ENCODE measurements at regions not wholly inside any gene's neighbourhood (a gene's known extent, or its start where the extent isn't known, plus 50 kb on each side); places are given as distances from the start of the nearest gene placed in this dataset.
"Not testable (repeated sequence)": the region's sequence is repeated elsewhere in the genome, so short reads cannot be mapped to it uniquely, and the experiment has no call there.

DNA sequence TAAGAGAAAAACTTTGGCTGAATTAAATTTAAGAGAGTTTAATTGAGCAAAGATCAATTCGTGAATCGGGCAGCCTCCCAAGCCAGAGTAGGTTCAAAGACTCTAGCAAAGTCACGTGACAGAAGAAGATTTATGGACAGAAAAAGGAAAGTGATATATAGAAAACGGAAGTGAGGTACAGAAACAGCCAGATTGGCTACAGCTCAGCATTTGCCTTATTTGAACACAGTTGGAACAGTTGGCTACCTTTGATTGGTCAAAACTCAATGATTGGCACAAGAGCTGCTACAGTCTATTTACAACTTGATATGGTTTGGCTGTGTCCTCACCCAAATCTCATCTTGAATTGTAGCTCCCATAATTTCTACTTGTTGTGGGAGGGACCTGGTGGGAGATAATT lies 102.6 kb downstream of the PLG start:
- 69 to 75% methylated on average over 4 of the region's 4 CpGs for WGBS, 2 donors

DNA sequence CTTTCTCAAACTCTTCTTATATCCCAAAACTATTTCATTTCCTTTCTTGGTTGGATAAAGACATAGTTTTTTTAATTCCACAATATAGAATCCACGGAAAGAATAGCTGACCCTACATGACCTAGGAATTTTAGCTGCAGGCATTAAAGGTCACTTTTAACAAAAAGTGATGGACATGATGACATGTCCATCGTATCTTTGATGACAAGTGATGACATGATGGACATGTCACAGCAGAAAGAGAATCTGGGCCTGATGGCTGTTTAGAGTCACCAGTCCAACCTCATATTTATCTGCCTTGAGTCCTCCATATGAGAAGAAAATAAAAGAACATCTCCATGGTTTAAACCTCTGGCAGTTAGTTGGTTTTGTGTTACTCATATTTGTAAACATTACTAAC lies 106.2 kb downstream of the PLG start:
- 65 to 66% methylated on average over 2 of the region's 2 CpGs for WGBS, 2 donors
- no peaks in the 10 kb centered on the region for H3K36me3 ChIP-seq (ENCODE audit: control insufficient read depth in 2 of 2, insufficient read depth in 2 of 2, low read length in 1 of 2)
- no peak overlapping the region for H3K4me3 ChIP-seq (ENCODE audit: low read depth in 1 of 2, low read length in 2 of 2)
- no peak overlapping the region for H3K27ac ChIP-seq (ENCODE audit: low read depth in 2 of 2, low read length in 1 of 2)
- no peaks in the 10 kb centered on the region for H3K27me3 ChIP-seq (ENCODE audit: control insufficient read depth in 1 of 2, insufficient read depth in 2 of 2, low read length in 2 of 2)
- H3K4me1 ChIP-seq (ENCODE audit: control insufficient read depth in 2 of 2, insufficient read depth in 2 of 2, low read length in 1 of 2), result no peaks in the 10 kb centered on the region
- H3K9me3 ChIP-seq (ENCODE audit: control insufficient read depth in 2 of 2, insufficient read depth in 1 of 2, low read depth in 1 of 2, low read length in 1 of 2), result no peaks in the 10 kb centered on the region

More for the DNA sequence above, 102.6 kb downstream of the PLG start:
- Histone ChIP-seq H3K4me3 (ENCODE audit: low read depth in 1 of 2, low read length in 2 of 2) (no peak overlapping the region), H3K4me1 (ENCODE audit: control insufficient read depth in 2 of 2, insufficient read depth in 2 of 2, low read length in 1 of 2) (no peaks in the 10 kb centered on the region), H3K9me3 (ENCODE audit: control insufficient read depth in 2 of 2, insufficient read depth in 1 of 2, low read depth in 1 of 2, low read length in 1 of 2) (no peaks in the 10 kb centered on the region), H3K36me3 (ENCODE audit: control insufficient read depth in 2 of 2, insufficient read depth in 2 of 2, low read length in 1 of 2) (no peaks in the 10 kb centered on the region), H3K27ac (ENCODE audit: low read depth in 2 of 2, low read length in 1 of 2) (no peak overlapping the region), H3K27me3 (ENCODE audit: control insufficient read depth in 1 of 2, insufficient read depth in 2 of 2, low read length in 2 of 2) (no peaks in the 10 kb centered on the region)

DNA sequence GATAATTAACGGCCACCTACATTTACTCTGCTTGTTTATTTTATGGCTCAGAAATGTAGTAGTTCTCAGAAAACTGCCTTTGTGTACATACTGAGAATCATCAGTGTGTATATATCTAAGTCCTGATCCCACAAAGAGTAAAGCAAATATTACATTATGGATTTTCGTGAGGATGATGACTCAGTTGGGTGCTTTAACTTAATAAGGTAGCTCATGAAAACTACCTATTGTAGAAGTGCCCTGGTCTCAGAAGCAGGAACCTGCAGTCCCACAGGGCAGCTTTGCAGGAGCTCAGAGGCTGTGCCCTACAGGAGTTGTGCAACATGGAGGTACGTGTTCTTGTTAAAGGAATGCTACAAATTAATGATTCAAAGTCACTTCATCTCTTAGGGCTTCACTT lies 108.2 kb downstream of the PLG start:
- H3K27me3 ChIP-seq (ENCODE audit: control insufficient read depth in 1 of 2, insufficient read depth in 2 of 2, low read length in 2 of 2), result no peaks in the 10 kb centered on the region
- H3K36me3 ChIP-seq (ENCODE audit: control insufficient read depth in 2 of 2, insufficient read depth in 2 of 2, low read length in 1 of 2), result no peaks in the 10 kb centered on the region
- H3K27ac ChIP-seq (ENCODE audit: low read depth in 2 of 2, low read length in 1 of 2), result no peak overlapping the region
- WGBS, 2 donors, result 32 to 39% methylated on average over 3 of the region's 3 CpGs
- no peaks in the 10 kb centered on the region for H3K4me1 ChIP-seq (ENCODE audit: control insufficient read depth in 2 of 2, insufficient read depth in 2 of 2, low read length in 1 of 2)
- H3K9me3 ChIP-seq (ENCODE audit: control insufficient read depth in 2 of 2, insufficient read depth in 1 of 2, low read depth in 1 of 2, low read length in 1 of 2), result no peaks in the 10 kb centered on the region
- no peak overlapping the region for H3K4me3 ChIP-seq (ENCODE audit: low read depth in 1 of 2, low read length in 2 of 2)

DNA sequence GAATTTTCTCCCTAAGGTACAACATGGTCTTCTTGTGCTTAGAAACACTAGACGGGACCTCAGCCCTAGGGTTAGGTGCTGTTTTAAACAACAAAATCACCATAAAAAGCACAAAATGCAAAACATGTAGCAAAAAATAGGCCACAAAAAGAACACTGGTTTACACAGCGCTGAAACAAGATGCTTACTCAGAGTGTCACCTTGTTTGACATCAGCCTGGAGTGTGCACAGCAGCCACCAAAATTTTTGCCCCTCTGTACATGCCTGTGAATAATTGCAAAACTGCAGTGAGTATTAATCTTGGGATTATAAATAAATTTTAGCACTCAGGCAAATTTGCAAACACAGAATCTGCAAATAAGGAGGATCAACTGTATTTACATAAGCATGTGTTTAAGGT lies 110.1 kb downstream of the PLG start:
- Histone ChIP-seq H3K4me1 (ENCODE audit: control insufficient read depth in 2 of 2, insufficient read depth in 2 of 2, low read length in 1 of 2) (no peaks in the 10 kb centered on the region), H3K36me3 (ENCODE audit: control insufficient read depth in 2 of 2, insufficient read depth in 2 of 2, low read length in 1 of 2) (no peaks in the 10 kb centered on the region), H3K27me3 (ENCODE audit: control insufficient read depth in 1 of 2, insufficient read depth in 2 of 2, low read length in 2 of 2) (no peaks in the 10 kb centered on the region), H3K27ac (ENCODE audit: low read depth in 2 of 2, low read length in 1 of 2) (no peak overlapping the region), H3K4me3 (ENCODE audit: low read depth in 1 of 2, low read length in 2 of 2) (no peak overlapping the region), H3K9me3 (ENCODE audit: control insufficient read depth in 2 of 2, insufficient read depth in 1 of 2, low read depth in 1 of 2, low read length in 1 of 2) (no peaks in the 10 kb centered on the region)
- WGBS, 2 donors, result 74 to 82% methylated on average over 2 of the region's 2 CpGs

DNA sequence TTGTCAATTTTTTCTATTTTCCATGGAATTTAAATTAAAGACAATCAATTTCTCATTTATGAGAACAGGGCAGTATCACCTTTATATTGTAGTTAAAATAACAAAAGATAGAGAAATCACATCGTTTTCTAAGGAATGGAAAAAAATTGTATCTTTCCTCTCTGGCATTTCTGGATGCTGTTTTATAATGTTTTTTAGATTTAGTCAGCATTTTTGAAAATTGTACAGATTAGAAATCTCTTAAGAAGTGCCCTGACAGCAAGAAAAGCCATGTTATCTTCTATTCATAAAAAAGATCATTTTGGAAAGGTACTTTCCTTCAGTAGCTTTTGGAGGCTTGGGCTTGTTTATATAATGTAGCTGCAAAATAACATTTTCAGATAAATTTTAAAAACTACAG lies 116.9 kb downstream of the PLG start:
- H3K27me3 ChIP-seq (ENCODE audit: control insufficient read depth in 1 of 2, insufficient read depth in 2 of 2, low read length in 2 of 2), result no peaks in the 10 kb centered on the region
- H3K27ac ChIP-seq (ENCODE audit: low read depth in 2 of 2, low read length in 1 of 2), result no peak overlapping the region
- H3K36me3 ChIP-seq (ENCODE audit: control insufficient read depth in 2 of 2, insufficient read depth in 2 of 2, low read length in 1 of 2), result no peaks in the 10 kb centered on the region
- no peak overlapping the region for H3K4me3 ChIP-seq (ENCODE audit: low read depth in 1 of 2, low read length in 2 of 2)
- H3K4me1 ChIP-seq (ENCODE audit: control insufficient read depth in 2 of 2, insufficient read depth in 2 of 2, low read length in 1 of 2), result no peaks in the 10 kb centered on the region
- 54 to 67% methylated on average over 1 of the region's 1 CpG for WGBS, 2 donors
- H3K9me3 ChIP-seq (ENCODE audit: control insufficient read depth in 2 of 2, insufficient read depth in 1 of 2, low read depth in 1 of 2, low read length in 1 of 2), result no peaks in the 10 kb centered on the region

DNA sequence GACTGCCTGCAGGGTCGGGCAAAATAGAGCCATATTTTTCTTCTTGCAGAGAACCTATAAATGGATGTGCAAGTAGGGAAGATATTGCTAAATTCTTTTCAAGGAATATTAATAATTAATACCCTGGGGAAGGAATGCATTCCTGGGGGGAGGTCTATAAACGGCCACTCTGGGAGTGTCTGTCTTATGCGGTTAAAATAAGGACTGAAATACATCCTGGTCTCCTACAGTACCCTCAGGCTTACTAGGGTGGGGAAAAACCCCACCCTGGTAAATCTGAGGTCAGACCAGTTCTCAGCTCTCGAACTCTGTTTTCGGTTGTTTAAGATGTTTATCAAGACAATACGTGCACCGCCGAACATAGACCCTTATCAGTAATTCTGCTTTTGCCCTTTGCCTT lies 118.6 kb downstream of the PLG start:
- H3K4me1 ChIP-seq (ENCODE audit: control insufficient read depth in 2 of 2, insufficient read depth in 2 of 2, low read length in 1 of 2); H3K4me3 ChIP-seq (ENCODE audit: low read depth in 1 of 2, low read length in 2 of 2); H3K27ac ChIP-seq (ENCODE audit: low read depth in 2 of 2, low read length in 1 of 2); H3K36me3 ChIP-seq (ENCODE audit: control insufficient read depth in 2 of 2, insufficient read depth in 2 of 2, low read length in 1 of 2); H3K9me3 ChIP-seq (ENCODE audit: control insufficient read depth in 2 of 2, insufficient read depth in 1 of 2, low read depth in 1 of 2, low read length in 1 of 2); H3K27me3 ChIP-seq (ENCODE audit: control insufficient read depth in 1 of 2, insufficient read depth in 2 of 2, low read length in 2 of 2): not testable (repeated sequence)
- WGBS, 2 donors, result 86 to 93% methylated on average over 8 of the region's 8 CpGs

DNA sequence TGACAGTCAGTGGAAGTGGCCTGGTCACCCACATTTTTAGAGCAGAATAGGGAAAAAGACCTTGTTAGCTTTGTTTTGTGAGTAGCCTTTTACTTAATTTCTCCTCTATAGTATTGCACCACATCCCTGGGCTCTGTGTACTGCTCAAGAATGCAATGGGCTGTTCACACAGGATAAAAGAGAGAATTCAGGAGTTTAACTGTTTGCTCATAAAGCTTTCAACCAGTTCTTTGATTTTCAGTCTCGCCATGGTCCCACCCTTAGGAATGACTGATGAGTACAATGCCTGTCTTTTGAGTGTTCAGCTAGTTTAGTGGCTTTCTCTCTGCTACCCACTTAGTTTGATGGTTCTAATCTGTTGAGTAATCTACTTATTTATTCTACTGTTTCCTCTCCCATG lies 129.7 kb downstream of the PLG start:
- Histone ChIP-seq H3K4me1 (ENCODE audit: control insufficient read depth in 2 of 2, insufficient read depth in 2 of 2, low read length in 1 of 2) (no peaks in the 10 kb centered on the region), H3K27ac (ENCODE audit: low read depth in 2 of 2, low read length in 1 of 2) (no peak overlapping the region), H3K27me3 (ENCODE audit: control insufficient read depth in 1 of 2, insufficient read depth in 2 of 2, low read length in 2 of 2) (no peaks in the 10 kb centered on the region), H3K4me3 (ENCODE audit: low read depth in 1 of 2, low read length in 2 of 2) (no peak overlapping the region), H3K36me3 (ENCODE audit: control insufficient read depth in 2 of 2, insufficient read depth in 2 of 2, low read length in 1 of 2) (no peaks in the 10 kb centered on the region), H3K9me3 (ENCODE audit: control insufficient read depth in 2 of 2, insufficient read depth in 1 of 2, low read depth in 1 of 2, low read length in 1 of 2) (no peaks in the 10 kb centered on the region)
- WGBS, 2 donors, result 31 to 38% methylated on average over 1 of the region's 1 CpG

DNA sequence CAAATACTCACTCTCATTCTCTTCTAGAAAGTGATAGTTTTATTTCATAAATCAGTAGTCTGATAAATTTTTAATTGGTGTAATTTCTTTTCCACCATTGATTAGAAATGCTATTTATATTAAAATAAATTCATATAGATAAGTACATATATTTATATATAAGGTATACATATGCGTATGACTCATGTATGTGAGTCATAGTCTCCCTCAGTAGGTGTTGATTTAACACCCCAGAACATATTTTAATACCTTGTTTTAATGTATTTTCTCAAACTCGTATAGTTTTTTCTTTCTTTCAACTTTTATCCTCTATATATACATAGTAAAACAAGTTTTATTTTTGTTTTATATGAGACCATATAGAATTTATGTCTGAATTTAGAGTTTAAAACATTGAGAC lies 130.4 kb downstream of the PLG start:
- H3K4me1 ChIP-seq (ENCODE audit: control insufficient read depth in 2 of 2, insufficient read depth in 2 of 2, low read length in 1 of 2), result no peaks in the 10 kb centered on the region
- H3K4me3 ChIP-seq (ENCODE audit: low read depth in 1 of 2, low read length in 2 of 2), result no peak overlapping the region
- H3K36me3 ChIP-seq (ENCODE audit: control insufficient read depth in 2 of 2, insufficient read depth in 2 of 2, low read length in 1 of 2), result no peaks in the 10 kb centered on the region
- H3K9me3 ChIP-seq (ENCODE audit: control insufficient read depth in 2 of 2, insufficient read depth in 1 of 2, low read depth in 1 of 2, low read length in 1 of 2), result no peaks in the 10 kb centered on the region
- no peaks in the 10 kb centered on the region for H3K27me3 ChIP-seq (ENCODE audit: control insufficient read depth in 1 of 2, insufficient read depth in 2 of 2, low read length in 2 of 2)
- no peak overlapping the region for H3K27ac ChIP-seq (ENCODE audit: low read depth in 2 of 2, low read length in 1 of 2)
- WGBS, 2 donors, result 70 to 75% methylated on average over 2 of the region's 2 CpGs

DNA sequence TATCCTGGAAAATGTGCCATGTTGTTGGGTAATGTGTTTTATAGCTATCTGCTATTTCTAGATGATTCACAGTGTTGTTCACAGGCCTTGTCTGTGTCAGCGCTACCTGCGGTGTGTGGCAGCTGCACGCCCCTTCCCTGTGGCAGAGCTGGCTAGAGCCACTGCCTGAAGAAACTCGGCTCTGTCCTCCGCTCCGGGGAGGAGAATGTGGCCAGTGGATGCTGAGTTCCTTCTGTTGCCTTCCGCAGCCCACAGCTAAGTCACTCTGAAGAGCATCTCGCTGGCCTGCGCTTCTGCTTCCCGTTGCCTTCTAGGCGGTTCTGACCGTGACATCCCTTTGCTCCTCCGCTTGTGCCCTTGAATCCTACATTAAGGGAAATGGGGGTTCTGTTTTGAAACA lies 135.1 kb downstream of the PLG start:
- no peak overlapping the region for H3K27ac ChIP-seq (ENCODE audit: low read depth in 2 of 2, low read length in 1 of 2)
- 88 to 89% methylated on average over 13 of the region's 13 CpGs for WGBS, 2 donors
- H3K9me3 ChIP-seq (ENCODE audit: control insufficient read depth in 2 of 2, insufficient read depth in 1 of 2, low read depth in 1 of 2, low read length in 1 of 2), result no peaks in the 10 kb centered on the region

DNA sequence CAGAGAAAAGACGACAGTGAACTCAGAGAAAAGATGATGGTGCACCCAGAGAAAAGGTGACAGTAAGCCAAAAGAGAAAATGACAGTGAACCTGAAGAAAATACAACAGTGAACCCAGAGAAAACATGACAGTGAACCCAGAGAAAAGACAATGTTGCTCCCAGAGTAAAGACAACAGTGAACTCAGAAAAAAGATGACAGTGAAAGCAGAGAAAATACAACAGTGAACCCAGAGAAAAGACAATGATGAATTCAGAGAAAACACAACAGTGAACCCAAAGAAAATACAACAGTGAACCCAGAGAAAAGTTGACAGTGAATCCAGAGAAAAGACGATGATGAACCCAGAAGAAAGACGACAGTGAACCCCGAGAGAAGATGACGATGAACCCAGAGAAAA lies 140.5 kb upstream of the MAP3K4 start:
- Histone ChIP-seq H3K27me3 (ENCODE audit: control insufficient read depth in 1 of 2, insufficient read depth in 2 of 2, low read length in 2 of 2) (no peaks in the 10 kb centered on the region), H3K4me3 (ENCODE audit: low read depth in 1 of 2, low read length in 2 of 2) (no peak overlapping the region), H3K27ac (ENCODE audit: low read depth in 2 of 2, low read length in 1 of 2) (no peak overlapping the region), H3K36me3 (ENCODE audit: control insufficient read depth in 2 of 2, insufficient read depth in 2 of 2, low read length in 1 of 2) (no peaks in the 10 kb centered on the region), H3K9me3 (ENCODE audit: control insufficient read depth in 2 of 2, insufficient read depth in 1 of 2, low read depth in 1 of 2, low read length in 1 of 2) (no peaks in the 10 kb centered on the region), H3K4me1 (ENCODE audit: control insufficient read depth in 2 of 2, insufficient read depth in 2 of 2, low read length in 1 of 2) (no peaks in the 10 kb centered on the region)
- 84 to 86% methylated on average over 5 of the region's 5 CpGs for WGBS, 2 donors

More for the DNA sequence above, 135.1 kb downstream of the PLG start:
- no peak overlapping the region for H3K4me3 ChIP-seq (ENCODE audit: low read depth in 1 of 2, low read length in 2 of 2)
- H3K36me3 ChIP-seq (ENCODE audit: control insufficient read depth in 2 of 2, insufficient read depth in 2 of 2, low read length in 1 of 2), result no peaks in the 10 kb centered on the region
- no peaks in the 10 kb centered on the region for H3K4me1 ChIP-seq (ENCODE audit: control insufficient read depth in 2 of 2, insufficient read depth in 2 of 2, low read length in 1 of 2)
- H3K27me3 ChIP-seq (ENCODE audit: control insufficient read depth in 1 of 2, insufficient read depth in 2 of 2, low read length in 2 of 2), result no peaks in the 10 kb centered on the region
